IPS DF 6.9 (cell line): ENCODE measurements at regions not wholly inside any gene's neighbourhood (a gene's known extent, or its start where the extent isn't known, plus 50 kb on each side); places are given as distances from the start of the nearest gene placed in this dataset.

Experiments
- DNase-seq: peaks from one replicate; pipeline ENCODE4 v3.0.0-alpha.2; 2013; ENCODE audit warnings: low read depth, low spot score
- H3K27ac ChIP-seq: one replicate; pipeline ENCODE4 v1.5.1; 2013; ENCODE audit warnings: low read length, control low read depth
- H3K27me3 ChIP-seq: 2 replicates; pipeline ENCODE4 v1.6.1; 2013; ENCODE audit warnings: mild to moderate bottlenecking, low read length; ENCODE audit not compliant: control insufficient read depth, insufficient read depth
- H3K36me3 ChIP-seq: 2 replicates; pipeline ENCODE4 v1.6.1; 2013; ENCODE audit warnings: low read length; ENCODE audit not compliant: control insufficient read depth, insufficient read depth
- H3K4me1 ChIP-seq: 2 replicates; pipeline ENCODE4 v1.6.1; 2013; ENCODE audit warnings: low read length; ENCODE audit not compliant: control insufficient read depth, insufficient read depth
- H3K4me3 ChIP-seq: 2 replicates; pipeline ENCODE4 v1.5.1; 2013; ENCODE audit warnings: mild to moderate bottlenecking, low read length
- H3K9me3 ChIP-seq: 2 replicates; pipeline ENCODE4 v1.6.1; 2013; ENCODE audit warnings: low read length, inconsistent platforms; ENCODE audit not compliant: control insufficient read depth, insufficient read depth
- WGBS: extraction: QIAGEN DNeasy Blood & Tissue Kit; methylation state at CpG from one replicate; pipeline ENCODE4 v1.1.7; 2013; ENCODE audit warnings: mixed read lengths, missing lambda C conversion rate; ENCODE audit not compliant: insufficient read length, insufficient coverage; 5-methylcytosine and 5-hydroxymethylcytosine counted together

GRCh38 chr16:73531021-73531420 is 483.1 kb upstream of the ZFHX3 start:
- 100% methylated on average over 2 of the region's 3 CpGs for WGBS
- Histone ChIP-seq H3K4me3 (no peak overlapping the region), H3K27ac (no peak overlapping the region)

GRCh38 chr16:73530529-73530928 is 482.6 kb upstream of the ZFHX3 start:
- Histone ChIP-seq H3K4me1 (no peaks in the 10 kb centered on the region), H3K27ac (no peak overlapping the region), H3K9me3 (no peaks in the 10 kb centered on the region), H3K36me3 (no peaks in the 10 kb centered on the region), H3K4me3 (no peak overlapping the region), H3K27me3 (no peaks in the 10 kb centered on the region)
- WGBS = no CpG with 5 or more reads among the region's 1 CpG
- no peak for DNase-seq

More at GRCh38 chr16:73531021-73531420, 483.1 kb upstream of the ZFHX3 start:
- H3K4me1 ChIP-seq = no peaks in the 10 kb centered on the region
- no peaks in the 10 kb centered on the region for H3K27me3 ChIP-seq
- no peaks in the 10 kb centered on the region for H3K9me3 ChIP-seq
- no peak for DNase-seq
- H3K36me3 ChIP-seq = no peaks in the 10 kb centered on the region

GRCh38 chr16:73529303-73530012 is 481.5 kb upstream of the ZFHX3 start:
- Histone ChIP-seq H3K9me3 (no peaks in the 10 kb centered on the region), H3K4me3 (no peak overlapping the region), H3K27me3 (no peaks in the 10 kb centered on the region), H3K27ac (no peak overlapping the region), H3K36me3 (no peaks in the 10 kb centered on the region), H3K4me1 (no peaks in the 10 kb centered on the region)
- no peak for DNase-seq
- WGBS = no CpG with 5 or more reads among the region's 11 CpGs

GRCh38 chr16:73527187-73527586 is 479.3 kb upstream of the ZFHX3 start:
- Histone ChIP-seq H3K27ac (no peak overlapping the region), H3K4me1 (no peaks in the 10 kb centered on the region; the same call in 1 of the 2 replicates), H3K4me3 (no peak overlapping the region), H3K36me3 (no peaks in the 10 kb centered on the region), H3K27me3 (no peaks in the 10 kb centered on the region), H3K9me3 (no peaks in the 10 kb centered on the region)
- no CpG with 5 or more reads among the region's 4 CpGs for WGBS
- no peak for DNase-seq

- no peaks in the 10 kb centered on the region for H3K27me3 ChIP-seq
- no CpG with 5 or more reads among the region's 13 CpGs for WGBS
- no peaks in the 10 kb centered on the region for H3K9me3 ChIP-seq
- no peaks in the 10 kb centered on the region; the same call in 1 of the 2 replicates for H3K4me1 ChIP-seq
- H3K27ac ChIP-seq = no peak overlapping the region
- H3K36me3 ChIP-seq = no peaks in the 10 kb centered on the region
- H3K4me3 ChIP-seq = no peak overlapping the region
- DNase-seq = no peak
Measured at GRCh38 chr16:73526011-73526804, 478.3 kb upstream of the ZFHX3 start.

- no peaks in the 10 kb centered on the region for H3K9me3 ChIP-seq
- no peaks in the 10 kb centered on the region; the same call in 1 of the 2 replicates for H3K4me1 ChIP-seq
- no peak overlapping the region for H3K4me3 ChIP-seq
- no peaks in the 10 kb centered on the region for H3K27me3 ChIP-seq
- no peaks in the 10 kb centered on the region for H3K36me3 ChIP-seq
- WGBS = no CpG with 5 or more reads among the region's 4 CpGs
- DNase-seq = no peak
- no peak overlapping the region for H3K27ac ChIP-seq
Measured at GRCh38 chr16:73523209-73523608, 475.3 kb upstream of the ZFHX3 start.

GRCh38 chr16:73521499-73521898 is 473.6 kb upstream of the ZFHX3 start:
- no peaks in the 10 kb centered on the region; the same call in 1 of the 2 replicates for H3K4me1 ChIP-seq
- H3K36me3 ChIP-seq = no peaks in the 10 kb centered on the region
- no peak overlapping the region for H3K4me3 ChIP-seq
- no peaks in the 10 kb centered on the region for H3K27me3 ChIP-seq
- H3K9me3 ChIP-seq = no peaks in the 10 kb centered on the region
- no peak for DNase-seq
- no CpG with 5 or more reads among the region's 4 CpGs for WGBS
- no peak overlapping the region for H3K27ac ChIP-seq

GRCh38 chr16:73515616-73516015 is 467.7 kb upstream of the ZFHX3 start:
- no peaks in the 10 kb centered on the region for H3K9me3 ChIP-seq
- no CpG with 5 or more reads among the region's 4 CpGs for WGBS
- DNase-seq = no peak

GRCh38 chr16:73510852-73511251 is 462.9 kb upstream of the ZFHX3 start:
- Histone ChIP-seq H3K9me3 (no peaks in the 10 kb centered on the region), H3K36me3 (no peaks in the 10 kb centered on the region), H3K4me1 (no peaks in the 10 kb centered on the region), H3K27me3 (no peaks in the 10 kb centered on the region), H3K4me3 (no peak overlapping the region), H3K27ac (no peak overlapping the region)
- DNase-seq = no peak
- WGBS = no CpG with 5 or more reads among the region's 3 CpGs

More at GRCh38 chr16:73515616-73516015, 467.7 kb upstream of the ZFHX3 start:
- H3K4me1 ChIP-seq = no peaks in the 10 kb centered on the region
- H3K27me3 ChIP-seq = no peaks in the 10 kb centered on the region
- no peak overlapping the region for H3K4me3 ChIP-seq
- no peak overlapping the region for H3K27ac ChIP-seq
- H3K36me3 ChIP-seq = no peaks in the 10 kb centered on the region

- no CpG with 5 or more reads among the region's 13 CpGs for WGBS
- Histone ChIP-seq H3K9me3 (no peaks in the 10 kb centered on the region), H3K4me1 (no peaks in the 10 kb centered on the region), H3K27ac (no peak overlapping the region), H3K27me3 (no peaks in the 10 kb centered on the region), H3K36me3 (no peaks in the 10 kb centered on the region), H3K4me3 (no peak overlapping the region)
- no peak for DNase-seq
Measured at GRCh38 chr16:73506568-73507056, 458.7 kb upstream of the ZFHX3 start.
